Stimulated activated CD8-positive, alpha-beta memory T cell treated with anti-CD3 and anti-CD28 coated beads, Interleukin-2, amount 100 ng/mL, for 48 hours (primary cell): ENCODE measurements at regions not wholly inside any gene's neighbourhood (a gene's known extent, or its start where the extent isn't known, plus 50 kb on each side); places are given as distances from the start of the nearest gene placed in this dataset.
"Not testable (repeated sequence)": the region's sequence is repeated elsewhere in the genome, so short reads cannot be mapped to it uniquely, and the experiment has no call there.

Experiments
- DNase-seq, 2 donors: peaks; one replicate each; pipeline ENCODE4 v3.0.0-alpha.2; 2020; ENCODE audit warnings: low read depth in 2 of 2

- DNase-seq, result no peak
These were observed 640.3 kb downstream of the SLC6A15 start for GRCh38 chr12:84272324-84272723.

- no peak for DNase-seq
These were observed 642.0 kb downstream of the SLC6A15 start for GRCh38 chr12:84270470-84271140.

GRCh38 chr12:84247931-84248330 is 664.7 kb downstream of the SLC6A15 start:
- DNase-seq, result no peak

GRCh38 chr12:84243686-84244085 is 668.9 kb downstream of the SLC6A15 start:
- no peak for DNase-seq

- no peak for DNase-seq
These were observed 689.8 kb downstream of the SLC6A15 start for GRCh38 chr12:84222841-84223240.

- no peak for DNase-seq
These were observed 694.2 kb downstream of the SLC6A15 start for GRCh38 chr12:84218406-84218805.

- DNase-seq, result no peak
These were observed 710.6 kb downstream of the SLC6A15 start for GRCh38 chr12:84201976-84202375.

GRCh38 chr12:84198294-84198946 is 714.2 kb downstream of the SLC6A15 start:
- DNase-seq, result no peak

GRCh38 chr12:84191779-84192178 is 720.8 kb downstream of the SLC6A15 start:
- no peak for DNase-seq

GRCh38 chr12:84186433-84186832 is 726.2 kb downstream of the SLC6A15 start:
- DNase-seq, result no peak

GRCh38 chr12:84183576-84183975 is 729.0 kb downstream of the SLC6A15 start:
- DNase-seq, result no peak

GRCh38 chr12:84174115-84174514 is 738.5 kb downstream of the SLC6A15 start:
- DNase-seq, result no peak

GRCh38 chr12:84172823-84173424 is 739.7 kb downstream of the SLC6A15 start:
- no peak for DNase-seq

- DNase-seq, result no peak
These were observed 745.8 kb downstream of the SLC6A15 start for GRCh38 chr12:84166812-84167211.

- DNase-seq, result no peak
These were observed 746.5 kb downstream of the SLC6A15 start for GRCh38 chr12:84165998-84166571.

- no peak for DNase-seq
These were observed 751.3 kb downstream of the SLC6A15 start for GRCh38 chr12:84161296-84161695.

- DNase-seq, result no peak
These were observed 753.3 kb downstream of the SLC6A15 start for GRCh38 chr12:84159260-84159659.

- no peak for DNase-seq
These were observed 755.4 kb downstream of the SLC6A15 start for GRCh38 chr12:84157170-84157569.

GRCh38 chr12:84154991-84155930 is 757.3 kb downstream of the SLC6A15 start:
- not testable (repeated sequence) for DNase-seq

GRCh38 chr12:84154439-84154990 is 758.1 kb downstream of the SLC6A15 start:
- DNase-seq, result not testable (repeated sequence)

- no peak for DNase-seq
These were observed 762.4 kb downstream of the SLC6A15 start for GRCh38 chr12:84150201-84150600.
